Nephron (organoid): ENCODE measurements at regions not wholly inside any gene's neighbourhood (a gene's known extent, or its start where the extent isn't known, plus 50 kb on each side); places are given as distances from the start of the nearest gene placed in this dataset.

Experiments
- H3K27ac Mint-ChIP-seq, 3 experiments: 2 replicates each; pipeline ENCODE4 v1.8.0; 2020; ENCODE audit warnings: mixed read lengths in 3 of 3, mild to moderate bottlenecking in 2 of 3, moderate library complexity in 1 of 3
- H3K27me3 Mint-ChIP-seq: 2 replicates; pipeline ENCODE4 v1.8.0; 2021; ENCODE audit warnings: low read depth, mild to moderate bottlenecking, moderate library complexity, mixed read lengths
- H3K36me3 Mint-ChIP-seq: 2 replicates; pipeline ENCODE4 v1.8.0; 2020; ENCODE audit warnings: low read depth, mixed read lengths
- H3K4me1 Mint-ChIP-seq: 2 replicates; pipeline ENCODE4 v1.8.0; 2020; ENCODE audit warnings: mixed read lengths
- H3K4me3 Mint-ChIP-seq, 3 experiments: 2 replicates each; pipeline ENCODE4 v1.8.0; 2020; ENCODE audit warnings: mild to moderate bottlenecking in 3 of 3, mixed read lengths in 3 of 3, moderate library complexity in 2 of 3
- H3K9me3 Mint-ChIP-seq: 2 replicates; pipeline ENCODE4 v1.8.0; 2020; ENCODE audit warnings: mixed read lengths
- TF ChIP-seq, protein P1 (sequence below), 3 experiments: fragments of 200-600 bp; sonication (generic); IDR thresholded peaks; one replicate each; pipeline ENCODE4 v1.5.0; 2021; ENCODE audit warnings: antibody characterized with exemption in 3 of 3; ENCODE audit not compliant: unreplicated experiment in 3 of 3

DNA sequence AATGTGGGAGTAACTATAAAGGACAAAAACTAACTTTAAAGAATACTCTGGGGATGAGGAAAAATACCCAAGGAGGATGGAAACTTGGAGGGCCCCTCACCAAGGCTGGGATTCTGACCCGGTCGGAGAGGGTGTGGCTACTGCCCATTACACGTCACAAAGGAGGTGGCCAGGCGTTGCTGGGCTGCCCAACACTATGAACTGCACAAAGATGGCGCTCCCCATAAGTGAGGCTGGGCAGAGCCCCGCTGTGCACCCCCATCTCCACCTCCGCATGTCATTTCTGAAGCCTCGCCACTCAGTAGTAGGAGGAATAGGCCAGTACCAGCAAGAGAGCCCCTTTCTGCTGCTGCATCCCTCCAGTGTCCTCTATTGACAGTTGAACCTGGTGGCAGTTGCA is 290.1 kb upstream of the ZNF32 start:
- peaks cover 48% of the 10 kb centered on the region for H3K4me1 Mint-ChIP-seq
- peaks cover 12% of the 10 kb centered on the region for H3K9me3 Mint-ChIP-seq
- peak overlapping the region in 1 of 3 experiments; percentile 27 for H3K27ac Mint-ChIP-seq
- no peak overlapping the region for H3K4me3 Mint-ChIP-seq
- H3K27me3 Mint-ChIP-seq = peaks cover 25% of the 10 kb centered on the region
- no peaks in the 10 kb centered on the region for H3K36me3 Mint-ChIP-seq
- TF ChIP-seq, protein P1, sequence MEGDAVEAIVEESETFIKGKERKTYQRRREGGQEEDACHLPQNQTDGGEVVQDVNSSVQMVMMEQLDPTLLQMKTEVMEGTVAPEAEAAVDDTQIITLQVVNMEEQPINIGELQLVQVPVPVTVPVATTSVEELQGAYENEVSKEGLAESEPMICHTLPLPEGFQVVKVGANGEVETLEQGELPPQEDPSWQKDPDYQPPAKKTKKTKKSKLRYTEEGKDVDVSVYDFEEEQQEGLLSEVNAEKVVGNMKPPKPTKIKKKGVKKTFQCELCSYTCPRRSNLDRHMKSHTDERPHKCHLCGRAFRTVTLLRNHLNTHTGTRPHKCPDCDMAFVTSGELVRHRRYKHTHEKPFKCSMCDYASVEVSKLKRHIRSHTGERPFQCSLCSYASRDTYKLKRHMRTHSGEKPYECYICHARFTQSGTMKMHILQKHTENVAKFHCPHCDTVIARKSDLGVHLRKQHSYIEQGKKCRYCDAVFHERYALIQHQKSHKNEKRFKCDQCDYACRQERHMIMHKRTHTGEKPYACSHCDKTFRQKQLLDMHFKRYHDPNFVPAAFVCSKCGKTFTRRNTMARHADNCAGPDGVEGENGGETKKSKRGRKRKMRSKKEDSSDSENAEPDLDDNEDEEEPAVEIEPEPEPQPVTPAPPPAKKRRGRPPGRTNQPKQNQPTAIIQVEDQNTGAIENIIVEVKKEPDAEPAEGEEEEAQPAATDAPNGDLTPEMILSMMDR (IDR thresholded peaks at IDR 0.05; ENCODE audit: unreplicated experiment in 3 of 3) = no peak

DNA sequence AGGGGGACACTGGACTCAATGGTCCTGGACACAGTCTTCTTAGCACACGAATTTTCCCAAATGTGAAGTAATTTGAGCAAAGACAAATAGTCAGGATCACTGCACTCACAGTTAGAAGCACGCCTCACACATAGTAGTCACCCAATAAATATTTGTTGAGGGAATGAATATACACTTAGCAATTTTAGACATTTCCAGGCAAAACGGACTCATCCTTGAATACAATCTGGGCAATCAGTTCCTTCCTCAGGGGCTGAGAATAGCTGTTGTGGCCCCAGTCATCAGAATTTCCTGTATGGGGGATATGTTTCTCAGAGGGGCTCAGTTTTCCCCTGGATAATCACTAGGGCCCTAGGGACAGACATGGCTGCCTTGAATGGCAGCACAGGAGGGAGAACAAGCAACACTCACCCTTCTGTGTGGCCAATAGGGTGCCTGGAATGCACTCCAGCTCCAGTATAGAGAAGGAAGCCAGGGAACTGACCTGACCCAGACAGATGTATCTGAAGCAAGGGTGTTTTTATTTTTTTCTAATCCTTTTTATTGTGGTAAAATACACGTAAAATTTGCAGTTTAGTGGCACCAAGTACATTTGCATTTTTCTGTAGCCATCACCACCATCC is 282.7 kb upstream of the ZNF32 start:
- Mint-ChIP-seq H3K4me3 (no peak overlapping the region), H3K27ac (no peak overlapping the region), H3K36me3 (no peaks in the 10 kb centered on the region), H3K9me3 (peaks cover 17% of the 10 kb centered on the region), H3K27me3 (peaks cover 21% of the 10 kb centered on the region), H3K4me1 (no peaks in the 10 kb centered on the region)
- TF ChIP-seq, protein P1 (IDR thresholded peaks at IDR 0.05; ENCODE audit: unreplicated experiment in 3 of 3) = no peak

DNA sequence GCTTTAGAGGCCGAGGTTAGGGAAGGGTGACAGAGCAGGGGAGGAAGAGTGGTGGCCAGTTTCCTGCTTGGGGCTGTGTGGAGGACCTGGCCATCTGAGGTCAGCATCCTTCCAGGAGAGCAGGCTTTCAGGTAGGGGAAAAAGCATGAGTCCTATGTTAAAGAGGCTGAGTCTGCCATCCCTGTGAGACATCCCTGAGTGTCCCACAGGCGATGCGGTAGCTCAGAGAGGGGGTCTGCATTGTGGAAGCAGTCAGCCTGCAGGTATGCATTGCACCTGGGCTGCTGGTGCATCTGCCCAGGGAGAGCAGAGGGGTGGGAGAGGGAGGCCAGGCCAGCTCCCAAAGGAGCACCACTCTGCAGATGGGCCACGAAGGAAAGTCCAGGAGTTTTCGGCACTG is 282.1 kb upstream of the ZNF32 start:
- Mint-ChIP-seq H3K9me3 (peaks cover 17% of the 10 kb centered on the region), H3K4me3 (no peak overlapping the region), H3K36me3 (no peaks in the 10 kb centered on the region), H3K27ac (no peak overlapping the region), H3K4me1 (no peaks in the 10 kb centered on the region), H3K27me3 (peaks cover 28% of the 10 kb centered on the region)
- TF ChIP-seq, protein P1 (IDR thresholded peaks at IDR 0.05; ENCODE audit: unreplicated experiment in 3 of 3) = no peak

DNA sequence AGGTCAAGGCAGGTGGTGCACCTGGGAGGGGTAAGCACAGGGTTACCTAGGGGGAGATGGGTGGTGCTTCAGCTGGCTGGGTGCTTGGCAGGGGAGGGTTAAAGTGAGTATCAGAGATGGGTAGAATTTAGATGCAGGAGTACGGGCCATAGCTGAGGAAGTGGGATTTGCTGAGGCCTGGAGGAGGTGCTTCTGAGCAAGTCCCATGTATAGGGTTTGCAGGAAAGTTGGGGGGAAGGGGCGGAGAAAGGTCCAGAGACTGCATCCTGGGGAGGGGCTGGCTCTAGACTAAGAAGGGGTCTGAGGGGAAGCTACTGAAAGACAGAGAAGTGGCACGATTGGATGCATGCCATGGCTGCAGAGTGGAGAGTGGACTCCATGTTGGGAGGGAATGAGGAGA is 281.6 kb upstream of the ZNF32 start:
- Mint-ChIP-seq H3K9me3 (peaks cover 14% of the 10 kb centered on the region), H3K27ac (no peak overlapping the region), H3K4me1 (no peaks in the 10 kb centered on the region), H3K36me3 (no peaks in the 10 kb centered on the region), H3K27me3 (peaks cover 32% of the 10 kb centered on the region), H3K4me3 (no peak overlapping the region)
- TF ChIP-seq, protein P1 (IDR thresholded peaks at IDR 0.05; ENCODE audit: unreplicated experiment in 3 of 3) = no peak

DNA sequence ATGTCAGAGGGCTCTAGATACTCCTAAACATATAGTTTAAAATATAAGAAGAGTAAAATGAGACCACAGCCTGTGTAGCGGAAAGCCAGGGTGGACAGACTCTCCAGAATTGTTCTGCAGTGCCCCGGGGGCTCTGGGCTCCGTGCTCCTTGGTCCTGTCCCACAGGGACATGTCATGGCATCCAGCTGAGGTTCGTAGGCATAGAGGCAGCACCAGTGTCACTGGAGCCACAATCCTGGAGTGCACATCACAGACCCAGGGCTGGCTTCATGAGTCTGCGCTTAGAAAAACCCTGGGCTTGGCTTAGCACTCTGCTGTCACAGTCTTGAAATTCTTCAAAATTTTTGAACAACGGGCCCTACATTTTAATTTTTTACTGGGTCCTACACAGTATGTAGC is 280.4 kb upstream of the ZNF32 start:
- Mint-ChIP-seq H3K4me3 (no peak overlapping the region), H3K9me3 (peaks cover 13% of the 10 kb centered on the region), H3K36me3 (no peaks in the 10 kb centered on the region), H3K27ac (no peak overlapping the region), H3K27me3 (peaks cover 32% of the 10 kb centered on the region), H3K4me1 (no peaks in the 10 kb centered on the region)
- TF ChIP-seq, protein P1 (IDR thresholded peaks at IDR 0.05; ENCODE audit: unreplicated experiment in 3 of 3) = no peak

DNA sequence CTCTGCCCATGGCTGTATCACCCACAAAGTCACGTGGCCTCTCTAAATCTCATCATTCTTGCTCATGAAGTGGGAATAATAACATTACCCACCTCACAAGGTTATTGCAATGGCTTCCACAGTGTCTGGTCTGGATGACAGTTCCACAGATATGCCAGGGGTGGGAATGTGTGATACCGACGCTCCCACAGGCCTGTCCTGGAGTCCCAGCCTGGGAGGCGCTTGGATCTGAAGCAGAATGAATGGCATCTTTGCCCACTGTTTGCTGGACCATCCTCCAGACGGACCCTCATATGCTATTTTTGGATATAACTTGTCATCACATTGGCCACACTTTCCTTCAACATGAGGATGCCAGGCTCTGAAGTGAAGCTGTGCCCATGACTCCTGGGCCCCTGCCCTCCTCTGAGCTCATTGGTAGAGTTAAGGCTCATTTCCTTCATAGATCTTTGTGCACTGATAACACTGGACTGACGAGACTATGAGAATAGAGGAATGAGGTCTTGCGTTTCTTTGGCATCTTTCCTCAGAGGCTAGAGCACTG is 279.8 kb upstream of the ZNF32 start:
- Mint-ChIP-seq H3K9me3 (peaks cover 8% of the 10 kb centered on the region), H3K36me3 (no peaks in the 10 kb centered on the region), H3K27ac (no peak overlapping the region), H3K4me3 (no peak overlapping the region), H3K27me3 (peaks cover 29% of the 10 kb centered on the region), H3K4me1 (no peaks in the 10 kb centered on the region)
- TF ChIP-seq, protein P1 (IDR thresholded peaks at IDR 0.05; ENCODE audit: unreplicated experiment in 3 of 3) = no peak
